GM18505 (cell line): ENCODE measurements at regions not wholly inside any gene's neighbourhood (a gene's known extent, or its start where the extent isn't known, plus 50 kb on each side); places are given as distances from the start of the nearest gene placed in this dataset.

ENCODE experiments used
- ATAC-seq: cut with Tn5 transposase; IDR thresholded peaks from one replicate; pipeline ENCODE4 v1.9.1; 2021; ENCODE audit not compliant: unreplicated experiment
- POLR2A ChIP-seq: IDR thresholded peaks from 4 replicates; pipeline ENCODE4 v1.6.1; 2011; ENCODE audit warnings: borderline replicate concordance; ENCODE audit not compliant: insufficient read depth, insufficient read length; ENCODE audit errors: extremely low read depth

GRCh38 chr10:85265121-85265520 lies 936.7 kb downstream of the CCSER2 start:
- no peak for ATAC-seq
- no peak for TF ChIP-seq POLR2A

GRCh38 chr10:85266808-85267207 lies 938.4 kb downstream of the CCSER2 start:
- ATAC-seq: no peak
- no peak for TF ChIP-seq POLR2A

- ATAC-seq: no peak
- no peak for TF ChIP-seq POLR2A
These were observed 951.6 kb downstream of the CCSER2 start for GRCh38 chr10:85280014-85280413.

GRCh38 chr10:85284778-85285770 lies 956.7 kb downstream of the CCSER2 start:
- no peak for ATAC-seq
- no peak for TF ChIP-seq POLR2A

GRCh38 chr10:85293483-85293882 lies 965.1 kb downstream of the CCSER2 start:
- no peak for TF ChIP-seq POLR2A
- ATAC-seq: no peak

- no peak for ATAC-seq
- TF ChIP-seq POLR2A: no peak
These were observed 983.4 kb downstream of the CCSER2 start for GRCh38 chr10:85311613-85312337.

GRCh38 chr10:85315657-85316056 lies 987.3 kb downstream of the CCSER2 start:
- ATAC-seq: no peak
- TF ChIP-seq POLR2A: no peak

GRCh38 chr10:85316276-85316675 lies 987.9 kb downstream of the CCSER2 start:
- no peak for ATAC-seq
- no peak for TF ChIP-seq POLR2A

- no peak for ATAC-seq
These were observed 989.4 kb downstream of the CCSER2 start for GRCh38 chr10:85317827-85318226.

GRCh38 chr10:85318809-85319807 lies 990.7 kb downstream of the CCSER2 start:
- TF ChIP-seq POLR2A: no peak
- no peak for ATAC-seq

More at GRCh38 chr10:85317827-85318226, 989.4 kb downstream of the CCSER2 start:
- no peak for TF ChIP-seq POLR2A

GRCh38 chr10:85319826-85320225 lies 991.4 kb downstream of the CCSER2 start:
- no peak for TF ChIP-seq POLR2A
- ATAC-seq: no peak

GRCh38 chr10:85333594-85333993 lies 1005.2 kb downstream of the CCSER2 start:
- ATAC-seq: no peak
- no peak for TF ChIP-seq POLR2A
